GM18873 (cell line): ENCODE measurements at regions not wholly inside any gene's neighbourhood (a gene's known extent, or its start where the extent isn't known, plus 50 kb on each side); places are given as distances from the start of the nearest gene placed in this dataset.

Experiments
- ATAC-seq: cut with Tn5 transposase; IDR thresholded peaks from one replicate; pipeline ENCODE4 v1.9.1; 2021; ENCODE audit warnings: mild to moderate bottlenecking, moderate library complexity, moderate number of reproducible peaks; ENCODE audit not compliant: unreplicated experiment, low FRiP score

- no peak for ATAC-seq
Measured at GRCh38 chr12:114913871-114914801, 230.2 kb upstream of the TBX3 start.

GRCh38 chr12:114912811-114913210, 228.8 kb upstream of the TBX3 start:
- ATAC-seq = no peak

GRCh38 chr12:114911196-114911595, 227.2 kb upstream of the TBX3 start:
- no peak for ATAC-seq

- ATAC-seq = no peak
Measured at GRCh38 chr12:114904254-114905003, 220.5 kb upstream of the TBX3 start.

GRCh38 chr12:114903083-114903691, 219.2 kb upstream of the TBX3 start:
- ATAC-seq = no peak

GRCh38 chr12:114902665-114903064, 218.7 kb upstream of the TBX3 start:
- ATAC-seq = no peak

- ATAC-seq = no peak
Measured at GRCh38 chr12:114901316-114901715, 217.3 kb upstream of the TBX3 start.

GRCh38 chr12:114898159-114898558, 214.2 kb upstream of the TBX3 start:
- no peak for ATAC-seq

- ATAC-seq = no peak
Measured at GRCh38 chr12:114895827-114896226, 211.9 kb upstream of the TBX3 start.

- ATAC-seq = no peak
Measured at GRCh38 chr12:114895081-114895480, 211.1 kb upstream of the TBX3 start.

GRCh38 chr12:114894076-114894475, 210.1 kb upstream of the TBX3 start:
- no peak for ATAC-seq

GRCh38 chr12:114888928-114889584, 205.1 kb upstream of the TBX3 start:
- no peak for ATAC-seq

- ATAC-seq = no peak
Measured at GRCh38 chr12:114888448-114888847, 204.5 kb upstream of the TBX3 start.

- no peak for ATAC-seq
Measured at GRCh38 chr12:114885501-114885900, 201.5 kb upstream of the TBX3 start.

- no peak for ATAC-seq
Measured at GRCh38 chr12:114884575-114884974, 200.6 kb upstream of the TBX3 start.

GRCh38 chr12:114882083-114882482, 198.1 kb upstream of the TBX3 start:
- no peak for ATAC-seq

GRCh38 chr12:114879354-114879753, 195.4 kb upstream of the TBX3 start:
- ATAC-seq = no peak

GRCh38 chr12:114878781-114879180, 194.8 kb upstream of the TBX3 start:
- no peak for ATAC-seq

GRCh38 chr12:114876968-114877680, 193.1 kb upstream of the TBX3 start:
- no peak for ATAC-seq

GRCh38 chr12:114875313-114875712, 191.3 kb upstream of the TBX3 start:
- ATAC-seq = no peak
